Panc1 (cell line): ENCODE measurements at regions not wholly inside any gene's neighbourhood (a gene's known extent, or its start where the extent isn't known, plus 50 kb on each side); places are given as distances from the start of the nearest gene placed in this dataset.

ENCODE experiments used
- ATAC-seq: fragments of 200-7000 bp; cut with Tn5 transposase; 2 replicates; pipeline ENCODE4 v1.9.1; 2020; ENCODE audit warnings: mild to moderate bottlenecking, moderate library complexity
- BruUV-seq: library from RNA; stranded (reverse); fragments of 400-500 nt; replicated peaks from 2 replicates; lab custom pipeline; 2021; lab: Mats Ljungman, UMichigan
- CTCF ChIA-PET: fragments of 300-600 bp; sonication (Branson Sonifier 250); formaldehyde crosslinking; loops from one replicate; lab custom pipeline; 2022; ENCODE audit warnings: antibody characterized with exemption; lab: Charles Lee
- POLR2A ChIA-PET: fragments of 300-600 bp; sonication (Branson Sonifier 250); formaldehyde crosslinking; loops from one replicate; lab custom pipeline; 2022; ENCODE audit warnings: antibody characterized with exemption; lab: Charles Lee
- DNase-seq: peaks from one replicate; pipeline ENCODE4 v3.0.0-alpha.2; 2010; ENCODE audit warnings: low read depth, low spot score
- H3K27ac ChIP-seq: 2 replicates; pipeline ENCODE4 v1.5.1; 2011; ENCODE audit warnings: mild to moderate bottlenecking, low read length, inconsistent platforms
- H3K27me3 ChIP-seq: fragments of 200-500 bp; sonication (Bioruptor generic); 2 replicates; pipeline ENCODE4 v1.6.0; 2014; ENCODE audit warnings: low read length, inconsistent platforms; ENCODE audit not compliant: control insufficient read depth, insufficient read depth
- H3K36me3 ChIP-seq: fragments of 200-500 bp; sonication (Bioruptor generic); 2 replicates; pipeline ENCODE4 v1.5.1; 2014; ENCODE audit warnings: inconsistent platforms, mild to moderate bottlenecking, low read length, moderate library complexity; ENCODE audit not compliant: control insufficient read depth, insufficient read depth
- H3K4me1 ChIP-seq: 2 replicates; pipeline ENCODE4 v1.5.1; 2011; ENCODE audit warnings: inconsistent platforms, mild to moderate bottlenecking, low read length, moderate library complexity; ENCODE audit not compliant: control insufficient read depth, insufficient read depth
- H3K4me3 ChIP-seq, 2 experiments: 2 replicates each; pipeline ENCODE4 v1.5.1; 2011 to 2012; ENCODE audit warnings: low read depth in 2 of 2, low read length in 2 of 2, mild to moderate bottlenecking in 2 of 2, inconsistent platforms in 1 of 2, moderate library complexity in 1 of 2
- H3K9me3 ChIP-seq: fragments of 200-500 bp; sonication (Bioruptor generic); 2 replicates; pipeline ENCODE4 v1.5.1; 2014; ENCODE audit warnings: low read depth, mild to moderate bottlenecking, inconsistent platforms, low read length, moderate library complexity; ENCODE audit not compliant: control insufficient read depth, insufficient read depth
- CTCF ChIP-seq: fragments of 450-650 bp; IDR thresholded peaks from 2 replicates; pipeline ENCODE4 v1.5.1; 2017; ENCODE audit warnings: mild to moderate bottlenecking
- POLR2AphosphoS5 ChIP-seq: IDR thresholded peaks from 2 replicates; pipeline ENCODE4 v1.6.1; 2012; ENCODE audit warnings: mild to moderate bottlenecking, low read depth, low read length, moderate library complexity
- REST ChIP-seq, 2 experiments: IDR thresholded peaks; 2 replicates each; pipeline ENCODE4 v1.6.1; 2011 to 2012; ENCODE audit warnings: low read depth in 2 of 2, control low read depth in 1 of 2, low read length in 1 of 2, mild to moderate bottlenecking in 1 of 2, moderate library complexity in 1 of 2; ENCODE audit not compliant: insufficient read depth in 1 of 2
- SIN3A ChIP-seq: IDR thresholded peaks from 2 replicates; pipeline ENCODE4 v1.6.1; 2012; ENCODE audit warnings: low read depth, mild to moderate bottlenecking, low read length, moderate library complexity, borderline replicate concordance; ENCODE audit not compliant: insufficient read depth
- TCF7L2 ChIP-seq: IDR thresholded peaks from 2 replicates; pipeline ENCODE4 v1.6.1; 2011; ENCODE audit warnings: mild to moderate bottlenecking, low read depth, low read length, inconsistent platforms
- in situ Hi-C: cut with HindIII; loops from 2 replicates; pipeline ENCODE4 v1.10.0; 2016; ENCODE audit warnings: low sequenced_read_pairs, low pct_unique_long_range_greater_than_20kb
- intact Hi-C: fragments of 100-400 bp; cut with micrococcal nuclease; formaldehyde crosslinking; loops from one replicate; pipeline ENCODE4 v1.10.0; 2022; ENCODE audit not compliant: unreplicated experiment

- no peaks in the 10 kb centered on the region for H3K9me3 ChIP-seq
- no peaks in the 10 kb centered on the region for H3K4me1 ChIP-seq
- no peak for DNase-seq
- TF ChIP-seq SIN3A (no peak), TCF7L2 (no peak), CTCF (no peak), POLR2AphosphoS5 (no peak), REST (IDR thresholded peaks at IDR 0.05; ENCODE audit: insufficient read depth in 1 of 2, low read depth in 2 of 2, low read length in 1 of 2) (no peak)
- H3K4me3 ChIP-seq = no peak overlapping the region
- no peaks in the 10 kb centered on the region for H3K36me3 ChIP-seq
- in situ Hi-C loops = no loop called here
- H3K27me3 ChIP-seq = 0 out of 2 replicates have a peak, but pooled peaks cover 7% of the 10 kb centered on the region
- no peak overlapping the region for H3K27ac ChIP-seq
- ChIA-PET CTCF (no interaction called here), POLR2A (no interaction called here)
- peak; percentile 34; the same call in 1 of the 2 replicates for ATAC-seq
- intact Hi-C loops = no loop called here
- BruUV-seq = no TSS peak
Observed at GRCh38 chr10:44587488-44588318, 202.8 kb upstream of the CXCL12 start.

- CTCF ChIA-PET = no interaction called here
- no peak for DNase-seq
- H3K9me3 ChIP-seq = no peaks in the 10 kb centered on the region
- no peaks in the 10 kb centered on the region for H3K4me1 ChIP-seq
- no peak overlapping the region for H3K4me3 ChIP-seq
- intact Hi-C loops (no loop called here), in situ Hi-C loops (no loop called here)
- no peak for TF ChIP-seq REST (IDR thresholded peaks at IDR 0.05; ENCODE audit: insufficient read depth in 1 of 2, low read depth in 2 of 2, low read length in 1 of 2)
- TF ChIP-seq CTCF = no peak
- no peak for TF ChIP-seq POLR2AphosphoS5
- TF ChIP-seq TCF7L2 = no peak
- no peak for TF ChIP-seq SIN3A
- H3K36me3 ChIP-seq = no peaks in the 10 kb centered on the region
- no peak overlapping the region for H3K27ac ChIP-seq
- POLR2A ChIA-PET = interaction anchor here (0.7 kb wide), 1 partner anchor 570 kb away, joined by 3 read pairs; no protein-coding TSS in a partner anchor
- no peak for ATAC-seq
- H3K27me3 ChIP-seq = 0 out of 2 replicates have a peak, but pooled peaks cover 7% of the 10 kb centered on the region
- no TSS peak for BruUV-seq
Observed at GRCh38 chr10:44589181-44589943, 204.5 kb upstream of the CXCL12 start.
